Endometrial microvascular endothelial cells (primary cell): ENCODE measurements at regions not wholly inside any gene's neighbourhood (a gene's known extent, or its start where the extent isn't known, plus 50 kb on each side); places are given as distances from the start of the nearest gene placed in this dataset.
"Not testable (repeated sequence)": the region's sequence is repeated elsewhere in the genome, so short reads cannot be mapped to it uniquely, and the experiment has no call there.

ENCODE experiments used
- in situ Hi-C: cut with HindIII; loops from 2 replicates; pipeline ENCODE4 v1.10.0; 2017; ENCODE audit warnings: low sequenced_read_pairs, low pct_unique_long_range_greater_than_20kb; ENCODE audit errors: inconsistent ontology term

DNA sequence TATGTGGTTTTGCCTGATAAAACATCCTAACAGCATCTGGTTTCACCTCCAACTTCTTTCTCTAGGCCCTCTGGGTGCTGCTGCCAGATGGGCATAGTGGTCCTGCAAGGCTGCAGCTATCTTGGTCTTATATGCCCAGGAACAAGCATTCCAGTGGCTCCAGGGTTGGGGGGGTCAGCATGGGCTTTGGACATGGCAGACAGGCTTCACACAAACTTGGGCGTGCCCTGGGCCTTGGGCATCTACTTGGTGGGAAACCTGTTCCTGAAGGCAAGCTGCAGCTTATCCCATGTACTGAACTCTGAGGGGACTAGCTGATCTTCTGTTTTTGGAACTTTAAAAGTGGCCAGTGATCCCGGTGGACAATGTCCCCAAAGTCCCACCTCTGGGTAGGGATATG lies 54.9 kb upstream of the ZNF678 start:
- in situ Hi-C loops: no loop called here

DNA sequence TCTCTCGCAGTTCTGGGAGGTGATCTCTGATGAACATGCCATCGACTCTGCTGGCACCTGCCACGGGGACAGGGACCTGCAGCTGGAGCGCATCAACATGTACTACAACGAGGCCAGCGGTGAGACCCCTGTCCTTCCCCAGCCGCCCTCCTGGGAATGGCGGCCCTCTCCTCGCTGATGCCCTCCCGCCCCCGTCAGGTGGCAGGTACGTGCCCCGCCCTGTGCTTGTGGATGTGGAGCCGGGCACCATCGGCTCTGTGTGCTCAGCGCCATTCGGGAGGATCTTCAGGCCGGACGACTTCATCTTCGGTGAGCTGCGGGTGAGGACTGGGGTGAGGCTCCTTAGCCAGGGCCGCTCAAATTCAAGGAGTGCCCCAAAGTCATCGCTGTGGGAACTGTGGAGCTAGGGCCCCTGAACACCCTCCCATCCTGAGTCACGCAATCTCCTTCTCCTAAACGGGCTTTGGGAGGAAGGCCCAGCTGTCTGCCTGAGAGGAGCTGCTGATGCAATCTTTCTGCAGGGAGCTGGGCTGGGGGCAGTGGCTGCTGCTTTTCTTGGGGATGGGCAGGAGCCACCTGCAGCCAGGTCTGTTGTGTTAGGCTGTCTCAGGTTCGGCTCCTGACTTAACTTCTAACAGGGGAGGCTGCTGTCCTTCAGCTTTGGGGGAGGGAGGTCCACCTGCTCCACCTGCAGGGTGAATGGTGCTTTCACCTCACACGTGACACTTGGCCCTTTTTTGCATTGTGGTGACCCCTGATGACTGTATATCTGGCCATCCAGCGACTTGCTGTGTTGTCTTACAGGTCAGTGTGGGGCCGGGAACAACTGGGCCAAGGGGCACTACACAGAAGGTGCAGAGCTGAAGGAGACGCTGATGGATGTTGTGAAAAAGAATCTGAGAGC lies 56.6 kb upstream of the ZNF678 start:
- in situ Hi-C loops: not testable (repeated sequence)

DNA sequence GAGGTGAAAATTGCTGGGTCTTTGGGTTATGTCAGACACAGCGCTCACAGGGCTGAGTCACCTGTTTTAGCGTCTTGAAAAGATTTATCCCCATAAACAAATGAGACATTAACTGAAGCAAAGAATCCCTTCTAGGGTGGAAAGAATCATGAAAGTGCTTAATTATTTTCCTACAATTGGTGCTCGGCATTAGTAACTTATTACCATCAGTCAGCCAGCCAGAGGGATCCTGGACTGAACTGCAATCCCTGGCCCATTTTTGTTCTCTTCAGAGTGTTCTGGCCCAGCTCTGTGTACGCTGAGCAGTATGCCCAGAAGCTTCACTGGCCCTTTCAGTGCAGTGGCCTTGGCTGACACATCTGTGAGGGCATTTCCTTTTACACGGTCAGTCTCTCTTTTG lies 67.3 kb upstream of the ZNF678 start:
- in situ Hi-C loops: not testable (repeated sequence)

DNA sequence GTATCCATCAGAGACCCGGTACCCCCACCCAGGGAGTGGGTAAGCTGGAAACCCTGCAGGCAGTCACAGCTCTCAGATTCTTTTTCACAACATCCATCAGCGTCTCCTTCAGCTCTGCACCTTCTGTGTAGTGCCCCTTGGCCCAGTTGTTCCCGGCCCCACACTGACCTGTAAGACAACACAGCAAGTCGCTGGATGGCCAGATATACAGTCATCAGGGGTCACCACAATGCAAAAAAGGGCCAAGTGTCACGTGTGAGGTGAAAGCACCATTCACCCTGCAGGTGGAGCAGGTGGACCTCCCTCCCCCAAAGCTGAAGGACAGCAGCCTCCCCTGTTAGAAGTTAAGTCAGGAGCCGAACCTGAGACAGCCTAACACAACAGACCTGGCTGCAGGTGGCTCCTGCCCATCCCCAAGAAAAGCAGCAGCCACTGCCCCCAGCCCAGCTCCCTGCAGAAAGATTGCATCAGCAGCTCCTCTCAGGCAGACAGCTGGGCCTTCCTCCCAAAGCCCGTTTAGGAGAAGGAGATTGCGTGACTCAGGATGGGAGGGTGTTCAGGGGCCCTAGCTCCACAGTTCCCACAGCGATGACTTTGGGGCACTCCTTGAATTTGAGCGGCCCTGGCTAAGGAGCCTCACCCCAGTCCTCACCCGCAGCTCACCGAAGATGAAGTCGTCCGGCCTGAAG lies 69.3 kb upstream of the ZNF678 start:
- in situ Hi-C loops: not testable (repeated sequence)

DNA sequence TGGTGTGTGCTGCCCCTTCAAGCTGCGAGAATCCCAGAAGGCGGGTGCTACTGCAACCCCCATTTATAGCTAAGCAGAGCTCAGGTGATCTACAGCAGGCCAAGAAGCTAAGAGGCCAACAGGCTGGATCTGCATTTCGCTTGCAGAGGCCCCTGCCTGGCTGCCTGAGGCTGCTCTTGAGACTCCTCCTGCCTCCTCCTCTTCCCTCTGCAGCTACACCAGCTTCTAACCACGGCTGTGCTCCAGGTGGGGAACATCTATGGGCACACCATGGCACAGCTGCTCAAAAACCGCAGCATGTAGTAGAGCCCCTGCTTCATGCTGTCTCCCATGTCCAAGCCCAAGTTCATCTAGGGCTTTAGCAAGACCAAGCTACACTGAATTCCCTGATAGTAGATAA lies 72.9 kb upstream of the ZNF678 start:
- in situ Hi-C loops: no loop called here

DNA sequence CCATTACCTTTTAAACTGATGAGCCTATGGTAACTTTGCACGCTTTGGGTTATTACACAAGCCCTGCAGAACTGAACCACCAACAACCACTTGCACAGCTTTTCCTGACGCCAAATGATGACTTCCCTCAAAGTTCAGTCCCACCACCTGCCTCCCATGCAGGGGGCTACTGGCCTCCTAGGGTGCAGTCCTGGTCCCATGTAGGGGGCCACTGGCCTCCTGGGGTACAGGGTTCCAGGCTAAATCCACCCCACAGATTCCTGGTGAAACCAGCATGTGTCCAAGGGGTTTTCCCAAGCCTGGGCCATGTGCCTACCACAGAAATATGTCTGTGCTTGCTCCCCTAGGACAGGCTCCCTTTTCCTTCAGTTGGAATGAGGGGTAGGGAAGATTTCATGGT lies 73.4 kb upstream of the ZNF678 start:
- in situ Hi-C loops: no loop called here

DNA sequence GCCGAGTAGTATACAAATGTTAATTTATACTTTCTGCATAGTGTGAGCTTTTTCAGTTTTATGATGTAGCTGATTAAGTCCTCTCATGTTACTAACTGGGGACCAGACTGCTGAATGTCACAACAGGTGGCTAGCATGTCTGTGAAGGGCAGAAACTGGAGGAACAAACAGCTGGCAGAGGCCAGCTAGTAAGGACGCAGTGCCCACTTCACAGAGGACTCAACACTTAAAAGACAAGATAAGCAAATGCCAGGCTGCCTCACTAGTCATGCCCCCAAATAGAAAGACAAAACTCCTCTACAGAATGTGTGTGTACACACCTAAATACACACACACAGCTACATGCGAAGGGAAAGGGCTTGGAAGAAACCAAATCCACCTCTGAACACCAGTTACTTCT lies 73.8 kb upstream of the ZNF678 start:
- in situ Hi-C loops: no loop called here

DNA sequence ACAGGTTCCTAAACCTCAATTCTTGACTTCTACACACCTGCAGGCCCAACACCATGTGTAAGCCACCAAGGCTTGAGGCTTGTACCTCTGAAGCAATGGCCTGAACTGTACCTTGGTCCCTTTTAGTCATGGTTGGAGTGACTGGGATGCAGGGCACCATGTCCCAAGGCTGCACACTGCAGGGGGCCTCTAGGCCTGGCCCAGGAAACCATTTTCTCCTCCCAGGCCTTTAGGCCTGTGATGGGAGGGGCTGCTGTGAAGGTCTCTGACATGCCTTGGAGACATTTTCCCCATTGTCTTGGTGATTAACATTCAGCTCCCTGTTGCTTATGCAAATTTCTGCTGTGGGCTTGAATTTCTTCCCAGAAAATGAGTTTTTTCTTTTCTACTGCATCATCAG lies 75.8 kb upstream of the ZNF678 start:
- in situ Hi-C loops: no loop called here

DNA sequence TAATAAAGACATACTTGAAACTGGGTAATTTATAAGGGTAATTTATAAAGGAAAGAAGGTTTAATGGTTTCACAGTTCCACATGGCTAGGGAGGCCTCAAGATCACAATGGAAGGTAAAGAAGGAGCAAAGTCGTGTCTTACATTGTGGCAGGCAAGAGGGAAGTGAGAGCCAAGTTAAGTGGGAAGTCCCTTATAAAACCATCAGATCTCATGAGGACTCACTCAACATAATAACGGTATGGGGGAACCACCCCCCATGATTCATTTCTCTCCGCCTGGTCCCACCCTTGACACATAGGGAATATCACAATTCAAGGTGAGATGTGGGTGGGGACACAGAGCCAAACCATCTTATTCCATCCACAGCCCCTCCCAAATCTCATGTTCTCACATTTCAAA lies 76.8 kb upstream of the ZNF678 start:
- in situ Hi-C loops: no loop called here

DNA sequence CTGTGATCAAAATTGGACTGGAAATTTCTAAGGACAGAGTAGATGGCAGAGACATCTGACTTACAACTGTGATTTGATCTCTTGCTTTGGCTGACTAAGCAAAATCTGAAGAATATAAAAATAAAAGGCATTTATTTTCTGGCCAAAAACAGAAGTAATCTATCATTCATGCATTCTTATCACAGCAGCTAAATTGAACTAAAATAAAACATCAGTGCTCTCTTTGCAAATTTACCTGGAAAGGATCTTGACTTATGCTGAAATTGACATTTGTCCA lies 81.4 kb upstream of the ZNF678 start:
- in situ Hi-C loops: no loop called here

DNA sequence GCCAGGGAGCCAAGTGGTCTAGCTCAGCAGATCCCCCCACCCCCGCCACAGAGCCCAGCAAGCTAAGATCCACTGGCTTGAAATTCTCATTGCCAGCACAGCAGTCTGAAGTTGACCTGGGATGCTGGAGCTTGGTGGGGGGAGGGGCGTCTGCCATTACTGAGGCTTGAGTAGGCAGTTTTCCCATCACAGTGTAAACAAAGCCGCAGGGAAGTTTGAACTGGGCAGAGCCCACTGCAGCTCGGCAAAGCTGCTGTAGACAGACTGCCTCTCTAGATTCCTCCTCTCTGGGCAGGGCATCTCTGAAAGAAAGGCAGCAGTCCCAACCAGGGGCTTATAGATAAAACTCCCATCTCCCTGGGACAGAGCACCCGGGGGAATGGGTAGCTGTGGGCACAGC lies 89.3 kb upstream of the ZNF678 start:
- in situ Hi-C loops: not testable (repeated sequence)

DNA sequence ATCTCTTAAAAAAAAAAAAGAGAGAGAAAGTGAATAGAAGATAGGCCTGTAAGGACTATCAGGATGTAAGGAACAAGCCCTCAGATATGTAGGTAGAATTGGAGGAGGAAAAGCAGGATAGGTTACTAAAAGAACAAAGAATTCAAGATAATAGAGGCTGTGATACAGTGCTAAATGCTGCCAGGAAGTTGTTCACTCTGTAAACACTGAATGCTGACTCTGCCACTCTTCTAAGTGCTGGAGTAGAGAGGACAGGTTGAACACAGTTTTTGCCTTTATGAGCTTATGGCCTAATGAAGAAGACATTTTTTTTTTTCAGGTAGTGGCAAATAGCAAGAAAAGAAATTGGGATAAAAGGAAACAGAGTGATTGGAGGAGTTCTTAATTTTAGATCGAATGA lies 90.6 kb upstream of the ZNF678 start:
- in situ Hi-C loops: no loop called here

DNA sequence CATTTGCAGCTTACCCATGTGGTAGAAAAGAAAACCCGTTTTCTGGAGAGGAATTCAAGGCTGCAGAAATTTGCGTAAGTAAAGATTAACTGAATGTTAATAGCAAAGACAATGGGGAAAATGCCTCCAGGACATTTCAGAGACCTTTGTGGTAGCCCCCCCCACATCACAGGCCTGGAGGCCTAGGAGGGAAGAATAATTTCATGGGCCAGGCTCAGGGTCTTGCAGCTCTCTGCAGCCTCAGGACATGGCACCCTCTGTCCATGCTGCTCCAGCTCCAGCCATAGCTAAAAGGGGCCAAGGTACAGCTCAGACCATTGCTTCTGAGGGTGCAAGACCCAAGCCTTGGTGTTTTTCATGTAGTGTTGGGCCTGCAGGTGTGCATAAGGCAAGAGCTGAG lies 92.7 kb upstream of the ZNF678 start:
- in situ Hi-C loops: no loop called here

DNA sequence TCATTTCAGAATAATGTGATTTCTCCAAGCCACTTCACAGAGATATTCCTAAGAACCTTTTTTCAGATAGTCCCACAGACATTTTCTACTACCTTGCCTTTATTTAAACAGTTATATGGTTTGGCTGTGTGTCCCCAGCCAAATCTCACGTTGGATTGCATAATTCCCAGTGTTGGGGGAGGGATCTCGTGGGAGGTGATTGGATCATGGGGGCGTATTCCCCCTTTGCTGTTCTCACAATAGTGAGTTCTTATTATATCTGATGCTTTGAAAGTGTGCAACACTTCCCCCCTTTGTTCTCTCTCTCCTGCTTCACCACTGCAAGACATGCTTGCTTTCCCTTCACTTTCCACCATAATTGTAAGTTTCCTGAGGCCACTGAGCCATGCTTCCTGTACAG lies 93.6 kb upstream of the ZNF678 start:
- in situ Hi-C loops: no loop called here

DNA sequence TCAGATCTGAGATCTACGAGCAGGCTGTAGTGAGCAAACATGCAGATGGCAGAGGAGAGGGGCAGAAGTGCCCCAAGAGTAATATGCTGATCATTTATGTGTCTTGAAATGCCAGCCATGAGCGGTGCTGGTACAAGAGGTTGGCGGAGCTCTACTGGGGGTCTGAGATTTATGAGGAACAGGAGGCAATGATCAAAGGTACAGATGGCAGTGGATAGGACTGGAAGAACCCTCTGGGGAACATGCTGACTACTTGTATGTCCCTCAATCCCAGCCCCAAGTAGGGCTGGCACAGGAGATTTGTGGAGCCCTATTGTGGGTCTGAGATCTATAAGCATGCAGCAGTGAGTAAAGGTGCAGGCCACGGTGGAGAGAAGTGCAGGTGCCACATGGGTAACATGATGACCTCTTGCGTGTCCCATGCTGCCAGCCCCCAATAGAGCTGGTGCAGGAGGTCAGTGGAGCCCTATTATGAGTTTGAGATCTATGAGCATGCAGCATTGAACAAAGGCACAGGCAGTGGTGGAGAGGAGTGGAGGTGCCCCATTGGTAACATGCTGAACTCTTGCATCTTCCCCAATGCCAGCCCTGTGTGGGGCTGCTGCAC lies 97.2 kb upstream of the ZNF678 start:
- in situ Hi-C loops: no loop called here

DNA sequence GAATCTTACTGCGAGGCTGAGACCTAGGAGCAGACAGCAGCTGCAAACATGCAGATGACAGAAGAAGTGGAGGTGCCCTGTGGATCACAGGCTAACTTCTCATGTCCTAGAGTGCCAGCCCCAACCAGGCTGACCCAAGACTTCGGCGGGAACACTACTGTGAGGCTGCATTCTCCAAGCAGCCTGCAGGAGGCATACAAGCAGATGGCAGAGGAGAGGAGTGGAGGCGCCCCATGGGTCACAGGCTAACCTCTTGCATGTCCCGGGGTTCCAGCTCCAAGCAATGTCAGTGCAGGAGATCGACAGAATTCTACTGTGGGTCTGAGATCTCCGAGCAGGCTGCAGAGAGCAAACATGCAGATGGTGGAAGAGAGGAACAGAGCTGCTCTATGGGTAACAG lies 98.1 kb upstream of the ZNF678 start:
- in situ Hi-C loops: no loop called here

DNA sequence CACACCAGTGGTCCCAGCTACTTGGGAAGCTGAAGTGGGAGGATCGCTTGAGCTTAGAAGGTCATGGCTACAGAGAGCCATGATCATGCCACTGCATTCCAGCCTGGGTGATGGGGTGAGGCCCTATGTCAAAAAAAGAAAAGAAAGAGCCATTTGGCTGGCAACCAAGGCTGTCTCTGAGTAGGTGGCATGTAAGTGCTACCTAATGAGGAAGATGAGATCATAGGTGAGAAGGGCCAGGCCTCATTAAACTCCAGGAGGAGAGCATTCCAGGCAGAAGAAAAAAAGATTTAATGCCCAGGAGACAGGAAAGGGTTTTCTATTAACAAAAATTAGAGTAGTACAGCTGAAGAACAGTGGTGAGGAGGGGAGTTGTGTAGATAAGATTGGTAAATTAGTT lies 103.4 kb upstream of the ZNF678 start:
- in situ Hi-C loops: no loop called here

DNA sequence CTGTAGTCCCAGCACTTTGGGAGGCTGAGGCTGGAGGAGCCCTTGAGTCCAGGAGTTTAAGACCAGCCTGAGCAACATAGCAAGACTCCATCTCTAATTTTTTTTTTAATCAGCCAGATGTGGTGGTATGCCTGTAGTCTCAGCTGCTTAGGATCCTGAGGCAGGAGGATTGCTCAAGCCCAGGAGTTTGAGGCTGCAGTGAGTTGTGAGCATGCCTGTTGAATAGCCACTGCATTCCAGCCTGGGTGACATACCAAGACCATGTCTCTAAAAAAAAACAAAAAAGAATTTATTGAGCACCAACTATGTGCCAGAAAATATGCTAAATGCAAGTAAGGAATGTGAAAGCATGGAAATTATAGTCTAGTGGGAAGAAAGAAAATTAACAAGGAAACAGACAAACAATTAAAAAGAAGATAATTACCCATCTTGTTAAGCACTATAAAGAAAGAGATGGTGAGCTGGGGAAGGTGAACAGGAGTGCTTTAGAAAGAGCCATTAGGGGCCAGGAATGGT lies 104.0 kb upstream of the ZNF678 start:
- in situ Hi-C loops: no loop called here

DNA sequence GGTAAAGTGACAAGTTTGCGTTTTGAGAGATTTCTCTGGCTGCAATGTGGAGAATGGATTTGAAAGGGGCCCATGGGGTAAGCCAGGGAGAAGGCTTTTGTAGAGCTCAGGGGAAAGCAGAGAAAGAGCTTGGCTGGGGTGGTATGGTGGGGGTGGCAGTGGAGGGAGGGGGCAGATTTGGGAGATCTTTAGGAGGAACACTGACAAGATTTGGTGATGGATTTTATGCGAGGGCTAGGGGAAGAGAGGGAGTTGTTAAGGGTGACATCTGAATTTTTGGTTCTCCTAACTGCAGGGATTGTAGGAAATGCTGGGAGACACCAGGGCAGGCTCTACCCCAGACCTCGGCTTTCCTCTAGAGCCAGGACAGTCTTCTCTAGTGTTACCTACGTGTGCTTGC lies 108.7 kb upstream of the ZNF678 start:
- in situ Hi-C loops: no loop called here
